ENCODE measurements at regions not wholly inside any gene's neighbourhood (a gene's known extent, or its start where the extent isn't known, plus 50 kb on each side); places are given as distances from the start of the nearest gene placed in this dataset.
"Not testable (repeated sequence)": the region's sequence is repeated elsewhere in the genome, so short reads cannot be mapped to it uniquely, and the experiment has no call there.

GRCh38 chr12:89826468-89826867 is 117.8 kb upstream of the ATP2B1 start:
- no peak for DNase-seq (ENCODE audit: low spot score)

DNA sequence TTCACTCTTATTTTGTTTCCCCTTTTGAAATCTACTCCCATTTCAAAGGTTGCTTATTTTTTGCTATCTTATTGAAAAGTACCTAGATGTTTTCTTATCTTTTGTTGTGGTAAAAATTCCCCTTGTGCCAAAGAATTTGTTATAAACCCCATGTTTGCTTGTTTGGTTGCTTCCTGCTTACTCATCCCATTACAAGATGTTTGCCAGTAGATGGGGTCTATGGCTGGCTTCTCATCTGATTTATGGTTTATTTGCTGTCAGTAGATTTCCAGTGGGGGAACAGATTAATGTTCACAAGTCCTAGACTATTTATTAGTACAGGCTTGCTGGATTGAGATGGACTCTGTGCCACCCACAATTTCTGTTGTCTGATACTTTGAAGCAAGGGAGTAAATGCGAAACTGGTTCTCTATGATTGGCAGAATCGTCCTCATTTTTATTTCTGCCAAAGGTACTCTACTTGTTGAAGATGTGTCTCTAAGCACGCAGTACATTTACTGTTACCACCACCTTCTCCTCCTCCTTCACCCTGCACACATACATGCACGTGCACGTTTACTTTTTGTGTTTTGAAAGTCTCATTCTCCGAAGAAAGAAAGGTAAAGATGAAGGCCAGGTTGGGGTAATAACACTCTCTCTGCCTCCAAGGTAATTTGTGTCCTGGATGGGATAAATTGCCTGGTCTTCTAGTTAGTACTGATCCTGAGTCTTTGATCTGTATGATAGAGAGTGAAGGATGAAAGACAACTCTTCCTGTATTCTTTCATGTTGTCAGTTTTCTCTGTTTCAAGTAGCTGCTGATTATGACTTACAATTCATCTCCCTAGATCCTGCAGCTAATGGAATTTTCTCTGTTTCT is 117.2 kb upstream of the ATP2B1 start:
- peak; percentile 34 for DNase-seq (ENCODE audit: low spot score)

DNA sequence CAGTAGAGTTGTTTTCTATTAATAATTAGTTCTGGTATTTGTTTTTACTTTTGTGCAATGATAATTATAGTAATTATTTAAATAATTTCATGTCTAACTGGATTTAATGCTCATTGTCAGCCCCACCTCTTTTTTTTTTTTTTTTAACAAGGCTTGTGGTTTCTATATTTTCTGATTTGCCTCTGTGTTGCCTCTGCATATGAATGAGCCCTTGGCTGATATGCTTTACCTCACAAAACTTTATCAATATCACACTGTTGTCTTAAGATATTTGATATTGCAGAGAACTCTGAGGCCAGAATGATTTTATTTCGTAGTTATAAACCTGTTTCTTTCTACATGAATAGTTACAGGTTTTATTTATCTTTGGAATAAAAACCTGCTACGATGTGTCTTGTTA is 116.2 kb upstream of the ATP2B1 start:
- DNase-seq (ENCODE audit: low spot score): no peak

DNA sequence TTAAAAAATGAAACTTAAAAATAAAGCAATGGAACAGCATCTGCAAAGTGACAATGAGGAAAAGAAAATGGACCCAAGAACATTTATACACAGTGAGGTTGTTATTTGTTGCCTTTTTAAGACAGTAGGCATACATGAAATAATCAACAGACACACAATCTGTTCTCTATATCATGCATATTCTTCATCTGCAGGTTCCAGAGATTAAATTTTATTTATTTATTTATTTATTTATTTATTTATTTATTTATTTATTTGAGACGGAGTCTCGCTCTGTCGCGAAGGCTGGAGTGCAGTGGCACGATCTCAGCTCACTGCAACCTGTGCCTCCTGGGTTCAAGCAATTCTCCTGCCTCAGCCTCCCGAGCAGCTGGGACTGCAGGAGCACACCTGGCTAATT is 114.4 kb upstream of the ATP2B1 start:
- DNase-seq (ENCODE audit: low spot score): not testable (repeated sequence)

- no peak for DNase-seq (ENCODE audit: low spot score)
Observed at GRCh38 chr12:89821896-89822295, 113.3 kb upstream of the ATP2B1 start.

DNA sequence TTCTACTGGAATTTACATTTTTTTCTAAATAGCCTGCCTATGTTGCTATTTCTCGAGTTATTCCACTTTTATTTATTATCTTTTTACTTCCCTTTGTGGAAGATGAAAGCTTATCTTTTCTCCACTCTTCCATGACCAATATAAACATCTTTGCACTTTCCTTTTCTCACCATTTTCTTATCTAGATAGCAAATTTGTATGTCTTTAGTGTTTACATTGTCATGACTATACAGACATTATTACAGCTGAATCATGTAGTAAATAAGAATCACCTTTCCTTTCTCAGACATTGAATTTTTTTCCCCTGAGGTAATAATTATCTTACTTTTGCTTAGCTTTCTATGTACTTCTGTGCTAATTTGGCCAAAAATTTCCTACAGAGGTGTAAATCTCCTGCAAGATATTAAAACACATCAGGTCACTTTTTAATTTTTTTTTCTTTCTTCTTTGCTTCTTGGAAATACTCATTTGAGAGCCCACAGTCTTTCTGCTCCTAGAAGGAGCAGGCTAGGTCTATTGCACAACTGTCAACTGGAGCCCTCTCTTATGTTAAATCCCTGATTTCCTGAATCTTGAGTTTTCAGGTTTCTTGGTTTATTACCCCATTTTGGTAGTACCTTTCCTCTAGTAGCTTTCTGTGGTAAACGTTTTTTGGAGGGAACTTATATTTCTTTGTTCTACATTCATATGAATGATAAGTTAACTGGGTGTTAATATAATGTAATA is 109.0 kb upstream of the ATP2B1 start:
- no peak for DNase-seq (ENCODE audit: low spot score)

DNA sequence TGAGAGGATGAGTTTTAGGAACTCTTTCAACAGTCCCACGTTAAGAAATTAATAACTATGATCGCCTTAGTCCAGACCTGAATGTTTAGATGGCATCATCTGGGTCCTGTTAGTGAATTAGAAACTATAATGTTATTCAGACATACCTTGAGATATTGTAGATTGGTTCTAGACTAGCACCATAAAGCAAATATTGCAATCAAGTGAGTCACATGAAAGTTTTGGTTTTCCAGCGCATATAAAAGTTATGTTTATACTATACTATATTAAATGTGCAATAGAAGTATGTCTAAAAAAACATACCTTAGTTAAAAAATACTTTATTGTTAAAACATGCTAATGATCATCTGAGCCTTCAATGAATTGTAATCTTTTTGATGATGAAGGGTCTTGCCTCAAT is 106.6 kb upstream of the ATP2B1 start:
- no peak for DNase-seq (ENCODE audit: low spot score)

DNA sequence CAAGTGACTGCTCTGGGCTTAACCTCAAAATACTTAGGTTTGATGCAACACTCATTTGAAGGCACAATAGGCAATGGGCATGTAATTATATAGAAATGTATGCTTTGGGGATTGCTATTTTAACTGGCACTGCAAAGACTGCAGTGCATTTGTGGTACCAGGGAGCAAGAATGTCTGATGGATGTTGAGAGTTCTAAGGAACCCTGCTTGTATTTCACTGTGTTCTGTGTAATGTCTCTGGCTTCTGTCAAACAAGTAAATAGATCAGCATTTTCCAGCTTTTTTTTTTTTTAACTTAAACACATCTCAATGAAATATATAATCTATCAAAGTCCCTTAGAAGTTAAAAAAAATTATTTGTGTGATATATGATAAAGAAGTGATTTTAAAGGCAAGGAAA is 94.8 kb upstream of the ATP2B1 start:
- DNase-seq (ENCODE audit: low spot score): no peak

- no peak for DNase-seq (ENCODE audit: low spot score)
Observed at GRCh38 chr12:89801284-89801683, 92.6 kb upstream of the ATP2B1 start.

GRCh38 chr12:89800435-89800834 is 91.8 kb upstream of the ATP2B1 start:
- no peak for DNase-seq (ENCODE audit: low spot score)

DNA sequence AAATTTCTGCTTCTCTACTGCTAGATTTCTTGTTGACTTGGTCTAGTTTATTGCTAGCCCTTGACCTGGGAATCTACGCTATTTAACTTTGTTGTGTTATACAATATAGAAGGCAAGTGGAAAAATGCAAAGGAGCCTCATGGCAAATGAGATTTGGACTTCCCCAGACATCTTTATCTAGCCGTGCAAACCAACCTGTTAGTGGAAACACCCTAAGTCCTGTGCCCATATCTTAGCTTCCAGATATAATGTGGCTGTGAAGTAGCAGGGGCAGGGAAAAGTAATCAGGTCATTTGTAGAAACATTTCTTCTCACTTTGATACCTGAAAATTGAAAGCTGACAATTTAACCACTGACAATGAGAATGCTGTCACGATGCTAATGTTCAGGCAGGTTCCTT is 90.7 kb upstream of the ATP2B1 start:
- DNase-seq (ENCODE audit: low spot score): no peak

DNA sequence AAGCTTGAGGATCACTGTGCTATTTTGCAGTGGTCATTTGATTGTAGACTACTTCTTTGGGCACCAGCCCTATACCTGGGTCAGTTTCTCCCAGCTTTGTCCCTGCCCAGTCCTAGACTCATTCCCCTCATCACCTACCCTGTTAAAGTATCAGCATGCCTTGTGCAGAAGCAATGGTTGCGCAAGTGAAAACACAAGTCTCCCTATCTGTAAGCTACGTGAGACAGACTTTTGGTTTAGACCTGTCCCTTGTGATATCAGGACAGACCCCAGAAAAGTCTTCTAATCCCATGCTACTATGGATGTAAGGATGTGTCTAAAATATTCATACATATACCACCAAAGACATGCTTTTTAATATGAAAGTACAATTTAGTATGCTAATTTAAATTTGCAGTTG is 88.8 kb upstream of the ATP2B1 start:
- DNase-seq (ENCODE audit: low spot score): no peak

- DNase-seq (ENCODE audit: low spot score): no peak
Observed at GRCh38 chr12:89796798-89797382, 88.3 kb upstream of the ATP2B1 start.

- no peak for DNase-seq (ENCODE audit: low spot score)
Observed at GRCh38 chr12:89793946-89794345, 85.3 kb upstream of the ATP2B1 start.

DNA sequence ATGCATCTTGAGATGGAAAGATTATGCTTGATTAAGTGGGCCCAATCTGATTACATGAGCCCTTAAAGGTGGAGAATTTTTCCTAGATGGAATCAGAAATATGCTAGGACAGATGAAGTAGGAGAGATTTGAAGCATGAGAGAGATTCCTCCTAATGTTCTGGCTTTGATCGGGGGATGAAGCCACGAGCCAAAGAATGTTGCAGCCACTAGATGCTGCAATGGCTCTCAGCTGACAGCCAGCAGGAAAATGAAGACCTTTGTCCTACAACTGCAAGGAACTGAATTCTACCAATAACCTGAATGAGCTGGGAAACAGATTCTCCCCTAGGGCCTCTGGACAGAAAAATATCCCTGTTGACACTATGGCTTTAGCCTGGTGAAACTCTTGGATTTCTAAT is 82.6 kb upstream of the ATP2B1 start:
- DNase-seq (ENCODE audit: low spot score): no peak

DNA sequence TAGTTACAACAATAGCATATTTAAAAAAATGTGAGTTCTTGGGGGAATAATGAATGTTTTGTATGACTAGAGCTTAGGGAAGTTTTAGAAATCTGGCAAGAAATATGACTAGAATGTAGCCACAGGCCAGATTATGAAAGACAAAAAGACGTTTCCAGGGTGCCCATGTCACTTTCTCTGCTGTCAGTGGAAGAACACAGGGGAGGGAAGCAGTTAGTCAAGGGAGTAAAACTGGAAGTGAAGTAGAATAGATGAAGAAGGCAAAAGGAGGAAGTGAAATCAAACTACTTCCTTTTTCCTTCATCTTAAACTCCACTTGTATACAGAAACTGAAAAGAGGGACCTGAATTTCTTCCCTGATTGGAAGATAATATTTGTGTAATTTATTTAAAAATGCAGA is 81.2 kb upstream of the ATP2B1 start:
- DNase-seq (ENCODE audit: low spot score): no peak

DNA sequence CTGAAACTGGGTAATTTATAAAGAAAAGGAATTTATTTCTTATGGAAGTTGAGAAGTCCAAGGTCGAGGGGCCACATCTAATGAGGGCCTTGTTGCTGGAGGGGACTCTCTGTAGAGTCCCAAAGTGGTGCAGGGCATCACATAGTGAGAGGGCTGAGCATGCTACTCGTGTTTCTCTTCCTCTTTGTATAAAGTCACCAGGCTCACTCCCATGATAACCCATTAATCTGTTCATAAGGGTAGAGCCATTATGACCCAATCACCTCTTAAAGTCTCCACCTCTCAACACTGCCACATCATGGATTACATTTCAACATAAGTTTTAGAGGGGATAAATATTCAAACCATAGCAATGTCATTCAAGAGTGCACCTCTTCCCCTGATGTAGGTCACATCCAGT is 79.1 kb upstream of the ATP2B1 start:
- no peak for DNase-seq (ENCODE audit: low spot score)

GRCh38 chr12:89786177-89786810 is 77.7 kb upstream of the ATP2B1 start:
- no peak for DNase-seq (ENCODE audit: low spot score)

GRCh38 chr12:89783359-89784060 is 74.9 kb upstream of the ATP2B1 start:
- peak; percentile 33 for DNase-seq (ENCODE audit: low spot score)

DNA sequence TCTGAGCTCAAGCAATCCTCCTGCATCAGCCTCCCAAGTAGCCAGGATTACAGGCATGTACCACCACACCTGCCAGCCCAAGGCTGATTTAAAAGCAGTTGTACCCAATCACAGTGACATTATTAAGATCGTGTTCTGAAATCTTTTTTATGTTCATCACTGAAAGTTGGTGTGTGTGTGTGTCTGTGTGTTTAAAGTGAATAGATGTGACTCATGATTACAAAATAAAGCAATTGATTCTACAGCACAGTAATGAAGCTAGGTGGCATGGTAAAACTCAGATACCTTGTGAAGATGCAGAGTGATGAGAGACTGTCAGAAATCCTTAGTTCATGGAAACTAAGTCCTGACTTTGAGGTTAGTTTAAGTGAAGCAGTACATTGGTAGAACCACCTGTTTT is 74.2 kb upstream of the ATP2B1 start:
- DNase-seq (ENCODE audit: low spot score): no peak

DNA sequence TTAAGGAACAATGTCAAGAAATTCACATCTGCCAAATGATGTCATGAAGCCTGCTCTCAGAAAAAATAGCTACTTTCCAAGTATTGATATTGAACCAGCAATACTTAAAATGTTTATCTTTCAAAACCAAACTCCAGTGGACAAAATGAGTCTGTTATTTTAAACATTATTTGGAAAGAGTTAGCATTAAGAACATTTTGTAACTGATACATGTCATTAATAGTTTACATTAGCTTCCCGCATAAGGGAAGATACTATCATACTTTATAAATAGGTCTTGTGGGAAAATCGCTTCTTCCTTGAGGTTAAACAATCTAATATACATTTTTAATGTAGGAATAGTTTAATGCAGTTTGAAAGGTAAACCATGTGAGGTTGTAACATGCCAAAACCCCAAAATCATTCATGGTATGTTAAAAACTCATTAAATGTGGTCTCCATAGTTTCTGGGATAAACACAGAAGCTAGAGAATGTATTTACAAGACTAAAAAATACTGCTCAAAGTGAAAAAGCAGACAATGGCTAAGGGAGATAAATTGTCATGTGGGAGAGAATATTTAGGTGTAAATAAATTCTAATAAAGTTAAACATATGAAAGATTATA is 73.4 kb upstream of the ATP2B1 start:
- no peak for DNase-seq (ENCODE audit: low spot score)
